H9 (cell line): ENCODE measurements at regions not wholly inside any gene's neighbourhood (a gene's known extent, or its start where the extent isn't known, plus 50 kb on each side); places are given as distances from the start of the nearest gene placed in this dataset.

ENCODE experiments used
- DNase-seq: peaks from one replicate; pipeline ENCODE4 v3.0.0-alpha.2; 2017
- H2AFZ ChIP-seq: one replicate; pipeline ENCODE4 v1.6.1; 2013; ENCODE audit warnings: mild to moderate bottlenecking, low read length, control low read depth, moderate library complexity
- H2AK5ac ChIP-seq: 2 replicates; pipeline ENCODE4 v1.6.1; 2013; ENCODE audit warnings: low read length, control low read depth, mixed read lengths; ENCODE audit not compliant: insufficient read length
- H2BK120ac ChIP-seq: one replicate; pipeline ENCODE4 v1.6.1; 2013; ENCODE audit warnings: low read depth, mild to moderate bottlenecking, low read length, control low read depth, inconsistent platforms; ENCODE audit not compliant: poor library complexity, severe bottlenecking
- H2BK12ac ChIP-seq: 2 replicates; pipeline ENCODE4 v1.6.1; 2013; ENCODE audit warnings: low read length, control low read depth, mixed read lengths, low read depth; ENCODE audit not compliant: insufficient read length
- H2BK15ac ChIP-seq: 2 replicates; pipeline ENCODE4 v1.6.1; 2013; ENCODE audit warnings: low read depth, low read length, control low read depth
- H2BK20ac ChIP-seq: one replicate; pipeline ENCODE4 v1.6.1; 2013; ENCODE audit warnings: low read depth, mild to moderate bottlenecking, low read length, control low read depth, inconsistent platforms; ENCODE audit not compliant: poor library complexity, severe bottlenecking
- H2BK5ac ChIP-seq: 2 replicates; pipeline ENCODE4 v1.6.1; 2013; ENCODE audit warnings: low read length, control low read depth, mixed read lengths; ENCODE audit not compliant: insufficient read length
- H3K14ac ChIP-seq: 2 replicates; pipeline ENCODE4 v1.6.1; 2013; ENCODE audit warnings: low read length, control low read depth; ENCODE audit not compliant: insufficient read depth
- H3K18ac ChIP-seq: 2 replicates; pipeline ENCODE4 v1.6.1; 2013; ENCODE audit warnings: low read depth, mild to moderate bottlenecking, mixed read lengths, low read length, control low read depth; ENCODE audit not compliant: insufficient read length
- H3K23ac ChIP-seq: 2 replicates; pipeline ENCODE4 v1.6.1; 2013; ENCODE audit warnings: low read length, control low read depth, mixed read lengths, low read depth; ENCODE audit not compliant: insufficient read length
- H3K23me2 ChIP-seq: 2 replicates; pipeline ENCODE4 v1.6.1; 2013; ENCODE audit warnings: low read depth, mild to moderate bottlenecking, mixed read lengths, low read length, control low read depth; ENCODE audit not compliant: insufficient read length, poor library complexity, severe bottlenecking
- H3K27ac ChIP-seq: 2 replicates; pipeline ENCODE4 v1.5.1; 2013; ENCODE audit warnings: low read length, control low read depth, mixed read lengths, low read depth; ENCODE audit not compliant: insufficient read length
- H3K27me3 ChIP-seq: 2 replicates; pipeline ENCODE4 v1.6.1; 2013; ENCODE audit warnings: low read length, control low read depth, inconsistent platforms; ENCODE audit not compliant: insufficient read depth
- H3K4ac ChIP-seq: 2 replicates; pipeline ENCODE4 v1.6.1; 2013; ENCODE audit warnings: low read depth, mild to moderate bottlenecking, control low read depth, inconsistent platforms, low read length, moderate library complexity
- H3K4me1 ChIP-seq: 2 replicates; pipeline ENCODE4 v1.6.1; 2013; ENCODE audit warnings: low read length, control low read depth, inconsistent platforms; ENCODE audit not compliant: insufficient read depth
- H3K4me2 ChIP-seq: 2 replicates; pipeline ENCODE4 v1.6.1; 2013; ENCODE audit warnings: low read length, control low read depth, mixed read lengths; ENCODE audit not compliant: insufficient read length, insufficient read depth
- H3K56ac ChIP-seq: 2 replicates; pipeline ENCODE4 v1.6.1; 2013; ENCODE audit warnings: low read depth, mild to moderate bottlenecking, mixed read lengths, low read length, control low read depth; ENCODE audit not compliant: insufficient read length
- H3K79me1 ChIP-seq: 2 replicates; pipeline ENCODE4 v1.6.1; 2013; ENCODE audit warnings: low read depth, mild to moderate bottlenecking, moderate library complexity, low read length, control low read depth, inconsistent platforms; ENCODE audit not compliant: insufficient read depth, poor library complexity, severe bottlenecking
- H3K79me2 ChIP-seq: 2 replicates; pipeline ENCODE4 v1.6.1; 2013; ENCODE audit warnings: low read length, control low read depth, inconsistent platforms; ENCODE audit not compliant: insufficient read depth
- H3K9ac ChIP-seq: 2 replicates; pipeline ENCODE4 v1.6.1; 2013; ENCODE audit warnings: low read length, control low read depth, mixed read lengths; ENCODE audit not compliant: insufficient read length; ENCODE audit errors: extremely low read depth
- H3K9me3 ChIP-seq: one replicate; pipeline ENCODE4 v1.6.1; 2013; ENCODE audit warnings: low read depth, low read length, inconsistent platforms; ENCODE audit not compliant: control insufficient read depth
- H3T11ph ChIP-seq: one replicate; pipeline ENCODE4 v1.6.1; 2013; ENCODE audit warnings: mild to moderate bottlenecking, low read length, control low read depth, inconsistent platforms
- H4K20me1 ChIP-seq: one replicate; pipeline ENCODE4 v1.6.1; 2013; ENCODE audit not compliant: control insufficient read depth, insufficient read length, insufficient read depth
- H4K5ac ChIP-seq: 2 replicates; pipeline ENCODE4 v1.6.1; 2013; ENCODE audit warnings: low read depth, mild to moderate bottlenecking, mixed read lengths, low read length, control low read depth; ENCODE audit not compliant: insufficient read length
- H4K8ac ChIP-seq: replicated peaks from 2 replicates; pipeline ENCODE4 v1.6.1; 2013; ENCODE audit warnings: low read length, control low read depth, mixed read lengths, low read depth; ENCODE audit not compliant: insufficient read length
- H4K91ac ChIP-seq: 2 replicates; pipeline ENCODE4 v1.6.1; 2013; ENCODE audit warnings: low read depth, mild to moderate bottlenecking, moderate library complexity, mixed read lengths, low read length, control low read depth; ENCODE audit not compliant: insufficient read length
- H3K27ac Mint-ChIP-seq, 3 experiments: 2 replicates in 2 of 3; 3 replicates in 1 of 3; pipeline ENCODE4 v1.8.0; 2020 to 2021; ENCODE audit warnings: mixed read lengths in 3 of 3, mild to moderate bottlenecking in 1 of 3, moderate library complexity in 1 of 3
- H3K27me3 Mint-ChIP-seq: 2 replicates; pipeline ENCODE4 v1.8.0; 2021; ENCODE audit warnings: low read depth, mild to moderate bottlenecking, moderate library complexity, mixed read lengths
- H3K36me3 Mint-ChIP-seq, 3 experiments: 2 replicates in 2 of 3; 3 replicates in 1 of 3; pipeline ENCODE4 v1.8.0; 2020 to 2021; ENCODE audit warnings: low read depth in 3 of 3, mixed read lengths in 3 of 3; ENCODE audit not compliant: insufficient read depth in 1 of 3
- H3K4me1 Mint-ChIP-seq, 2 experiments: 2 replicates each; pipeline ENCODE4 v1.8.0; 2020; ENCODE audit warnings: mixed read lengths in 2 of 2
- H3K4me3 Mint-ChIP-seq, 2 experiments: 2 replicates in 1 of 2; 3 replicates in 1 of 2; pipeline ENCODE4 v1.8.0; 2020 to 2021; ENCODE audit warnings: mild to moderate bottlenecking in 2 of 2, mixed read lengths in 2 of 2, moderate library complexity in 1 of 2
- H3K9me3 Mint-ChIP-seq, 2 experiments: 2 replicates in 1 of 2; 3 replicates in 1 of 2; pipeline ENCODE4 v1.8.0; 2020; ENCODE audit warnings: mild to moderate bottlenecking in 2 of 2, mixed read lengths in 2 of 2, moderate library complexity in 1 of 2
- CTCF ChIP-seq: fragments of 200-600 bp; sonication (generic); conservative IDR thresholded peaks from 3 replicates; pipeline ENCODE4 v1.8.0; 2021; ENCODE audit warnings: antibody characterized with exemption, mild to moderate bottlenecking
- WGBS: extraction: QIAGEN DNeasy Blood & Tissue Kit; methylation state at CpG from one replicate; pipeline ENCODE4 v1.1.7; 2013; ENCODE audit warnings: missing lambda C conversion rate, low lambda C conversion rate, mixed read lengths; ENCODE audit not compliant: insufficient read length; ENCODE audit errors: extremely low coverage; 5-methylcytosine and 5-hydroxymethylcytosine counted together

DNA sequence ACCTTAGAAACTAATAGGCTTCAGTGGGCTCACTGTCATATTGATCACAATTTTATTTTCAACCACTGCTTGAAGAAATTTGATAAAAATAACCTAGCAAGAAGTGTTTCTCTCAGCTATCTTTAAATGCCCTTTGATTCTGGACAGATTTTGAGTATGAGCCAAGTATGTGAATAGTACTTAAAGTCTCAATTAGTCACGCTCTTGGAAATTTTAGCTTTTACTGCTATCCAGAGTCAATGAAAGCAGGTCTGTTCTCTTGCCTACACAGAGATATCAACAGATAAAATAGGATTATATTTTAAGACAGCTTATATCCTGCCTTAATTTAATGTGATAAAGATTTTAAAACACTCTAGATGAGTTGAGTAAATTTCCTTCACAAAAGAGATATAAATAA, 337.3 kb downstream of the CBLN2 start:
- H3K79me1 ChIP-seq = no peaks in the 10 kb centered on the region
- H3K4me2 ChIP-seq = no peak overlapping the region
- no peaks in the 10 kb centered on the region for H3K27me3 ChIP-seq
- no peak overlapping the region for H3T11ph ChIP-seq
- H3K9ac ChIP-seq = no peak overlapping the region
- no peak overlapping the region for H2AFZ ChIP-seq
- H3K9me3 ChIP-seq = no peaks in the 10 kb centered on the region
- no CpG with 5 or more reads among the region's 1 CpG for WGBS
- H3K4ac ChIP-seq = no peak overlapping the region
- no peak overlapping the region for H4K8ac ChIP-seq
- H3K4me3 Mint-ChIP-seq = no peak overlapping the region
- H3K23ac ChIP-seq = no peak overlapping the region
- H2BK120ac ChIP-seq = no peak overlapping the region
- no peak overlapping the region for H3K27ac Mint-ChIP-seq
- no peak overlapping the region for H4K91ac ChIP-seq
- H4K20me1 ChIP-seq = no peaks in the 10 kb centered on the region
- H3K56ac ChIP-seq = no peak overlapping the region
- no peaks in the 10 kb centered on the region for H3K79me2 ChIP-seq
- H2AK5ac ChIP-seq = no peak overlapping the region
- no peaks in the 10 kb centered on the region for H3K4me1 Mint-ChIP-seq
- H3K36me3 Mint-ChIP-seq = peaks cover 0 to 4% (median 0%) of the 10 kb centered on the region in 3 experiments; a peak in 1 of 7 replicates
- no peak for DNase-seq
- no peak overlapping the region for H3K14ac ChIP-seq
- H3K18ac ChIP-seq = no peak overlapping the region
- H3K23me2 ChIP-seq = no peaks in the 10 kb centered on the region
- TF ChIP-seq CTCF = no peak
- no peak overlapping the region for H2BK15ac ChIP-seq
- no peak overlapping the region for H2BK12ac ChIP-seq
- H3K27me3 Mint-ChIP-seq = no peaks in the 10 kb centered on the region; the same call in none of the 2 replicates
- H3K27ac ChIP-seq = no peak overlapping the region
- no peak overlapping the region for H2BK5ac ChIP-seq
- H2BK20ac ChIP-seq = no peak overlapping the region
- peaks cover 5 to 6% of the 10 kb centered on the region in 2 experiments; a peak in 4 of 5 replicates for H3K9me3 Mint-ChIP-seq
- no peaks in the 10 kb centered on the region for H3K4me1 ChIP-seq
- no peak overlapping the region for H4K5ac ChIP-seq
